DMS 273 (cell line): ENCODE measurements at regions not wholly inside any gene's neighbourhood (a gene's known extent, or its start where the extent isn't known, plus 50 kb on each side); places are given as distances from the start of the nearest gene placed in this dataset.
"Not testable (repeated sequence)": the region's sequence is repeated elsewhere in the genome, so short reads cannot be mapped to it uniquely, and the experiment has no call there.

Experiments used
- DNase-seq: peaks from one replicate; lab custom pipeline; 2025; ENCODE audit not compliant: unreplicated experiment; lab: John Stamatoyannopoulos, UW

GRCh38 chr1:80164150-80164549, 1157.6 kb upstream of the ADGRL4 start:
- DNase-seq = no peak

- DNase-seq = no peak
Observed at GRCh38 chr1:80163686-80164085, 1157.2 kb upstream of the ADGRL4 start.

GRCh38 chr1:80158771-80159170, 1152.2 kb upstream of the ADGRL4 start:
- DNase-seq = no peak

GRCh38 chr1:80158266-80158665, 1151.7 kb upstream of the ADGRL4 start:
- no peak for DNase-seq

GRCh38 chr1:80155371-80155770, 1148.8 kb upstream of the ADGRL4 start:
- peak; percentile 1 for DNase-seq

GRCh38 chr1:80154176-80154575, 1147.6 kb upstream of the ADGRL4 start:
- DNase-seq = no peak

- no peak for DNase-seq
Observed at GRCh38 chr1:80153762-80154161, 1147.2 kb upstream of the ADGRL4 start.

- DNase-seq = no peak
Observed at GRCh38 chr1:80143361-80143760, 1136.8 kb upstream of the ADGRL4 start.

- DNase-seq = not testable (repeated sequence)
Observed at GRCh38 chr1:80137946-80138602, 1131.5 kb upstream of the ADGRL4 start.

- no peak for DNase-seq
Observed at GRCh38 chr1:80113168-80114038, 1106.9 kb upstream of the ADGRL4 start.

- DNase-seq = no peak
Observed at GRCh38 chr1:80101159-80101558, 1094.6 kb upstream of the ADGRL4 start.

GRCh38 chr1:80099713-80100112, 1093.2 kb upstream of the ADGRL4 start:
- DNase-seq = no peak

- no peak for DNase-seq
Observed at GRCh38 chr1:80085067-80085466, 1078.5 kb upstream of the ADGRL4 start.

- DNase-seq = no peak
Observed at GRCh38 chr1:80083892-80084291, 1077.4 kb upstream of the ADGRL4 start.

GRCh38 chr1:80076469-80076868, 1069.9 kb upstream of the ADGRL4 start:
- no peak for DNase-seq

- no peak for DNase-seq
Observed at GRCh38 chr1:80075351-80075750, 1068.8 kb upstream of the ADGRL4 start.

- peak; percentile 2 for DNase-seq
Observed at GRCh38 chr1:80072563-80072962, 1066.0 kb upstream of the ADGRL4 start.

- no peak for DNase-seq
Observed at GRCh38 chr1:80066060-80066459, 1059.5 kb upstream of the ADGRL4 start.

- no peak for DNase-seq
Observed at GRCh38 chr1:80064524-80064923, 1058.0 kb upstream of the ADGRL4 start.

- DNase-seq = no peak
Observed at GRCh38 chr1:80059940-80060339, 1053.4 kb upstream of the ADGRL4 start.

GRCh38 chr1:80056179-80056578, 1049.6 kb upstream of the ADGRL4 start:
- DNase-seq = no peak

GRCh38 chr1:80054129-80054528, 1047.6 kb upstream of the ADGRL4 start:
- peak; percentile 97 for DNase-seq
